Stimulated activated naive CD4-positive, alpha-beta T cell (primary cell): ENCODE measurements at regions not wholly inside any gene's neighbourhood (a gene's known extent, or its start where the extent isn't known, plus 50 kb on each side); places are given as distances from the start of the nearest gene placed in this dataset.

Experiments used
- DNase-seq, 6 experiments: peaks; one replicate each; lab custom pipeline; 2025; lab: John Stamatoyannopoulos, UW

DNA sequence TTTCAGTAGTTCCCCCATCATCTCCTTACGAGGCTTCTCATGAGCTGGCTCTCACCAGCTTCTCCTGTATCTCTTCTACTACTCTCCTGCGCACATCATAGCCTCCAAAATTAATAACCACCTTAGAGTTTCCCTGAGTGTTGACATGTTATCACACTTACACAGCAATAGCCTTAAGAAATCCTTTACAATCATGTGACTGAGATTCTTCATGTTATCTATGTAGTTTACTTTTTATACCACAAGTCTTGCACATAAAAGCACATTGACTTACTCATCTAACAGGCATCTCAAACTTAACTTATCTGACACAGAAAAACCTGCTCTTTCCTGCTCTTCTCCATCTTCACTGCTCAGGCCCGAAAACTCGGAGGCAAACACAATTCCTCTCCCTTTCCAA, 103.7 kb upstream of the TAB2 start:
- no peak for DNase-seq

DNA sequence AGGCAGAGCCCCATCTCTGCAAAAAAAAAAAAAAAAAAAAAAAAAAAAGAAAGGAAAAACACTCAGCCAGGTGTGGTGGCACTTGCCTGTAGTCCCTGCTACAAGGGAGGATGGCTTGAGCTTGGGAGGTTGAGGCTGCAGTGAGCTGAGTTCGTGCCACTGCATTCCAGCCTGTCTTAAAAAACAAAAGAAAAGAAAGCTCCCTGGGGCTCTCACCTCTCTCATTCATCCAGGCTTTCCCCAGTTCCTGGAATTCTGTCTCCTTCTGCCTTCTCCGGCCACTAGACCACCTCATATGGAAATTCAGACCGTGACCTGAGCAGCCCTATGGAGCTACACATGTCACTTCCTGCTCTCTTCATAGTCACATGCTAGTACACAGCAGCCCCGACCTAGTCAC, 101.1 kb upstream of the TAB2 start:
- no peak for DNase-seq

DNA sequence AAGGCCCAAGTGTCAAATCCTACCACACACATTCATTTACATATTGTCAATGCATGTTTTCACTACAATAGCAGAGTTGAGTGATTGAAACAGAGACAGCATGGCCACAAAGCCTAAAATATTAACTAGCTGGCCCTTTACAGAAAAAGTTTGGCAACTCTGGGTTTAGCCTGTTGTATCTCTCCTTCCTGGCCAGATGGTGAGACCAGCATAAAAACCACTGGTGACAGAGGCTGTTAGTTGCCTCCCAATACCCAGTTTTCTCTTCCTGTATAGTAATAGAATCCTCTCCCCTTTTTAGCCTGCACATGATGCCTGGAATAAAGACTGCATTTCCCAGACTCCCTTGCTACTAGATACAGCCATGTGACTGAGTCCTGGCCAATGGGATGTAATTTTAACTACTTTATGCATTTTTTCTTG, 100.0 kb upstream of the TAB2 start:
- DNase-seq: no peak

DNA sequence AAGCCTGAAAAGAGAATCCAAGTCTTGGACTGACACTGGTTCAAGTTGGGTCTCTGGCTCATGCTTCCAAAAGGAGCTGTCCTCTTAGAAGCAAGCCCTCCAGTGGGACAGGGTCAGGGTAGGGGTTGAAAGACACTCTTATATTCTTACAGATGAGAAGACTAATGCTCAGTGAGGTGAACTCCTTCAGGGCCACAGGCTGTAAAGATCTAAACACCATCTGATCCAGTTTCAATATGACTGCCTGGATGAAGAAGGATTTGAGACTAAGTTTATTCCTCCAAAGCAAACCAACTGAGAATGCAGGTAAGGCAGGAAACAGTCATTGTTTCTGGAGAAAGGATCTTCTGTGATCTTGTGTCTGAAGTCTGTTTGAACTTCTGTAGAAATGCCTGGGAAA, 99.0 kb upstream of the TAB2 start:
- no peak for DNase-seq

DNA sequence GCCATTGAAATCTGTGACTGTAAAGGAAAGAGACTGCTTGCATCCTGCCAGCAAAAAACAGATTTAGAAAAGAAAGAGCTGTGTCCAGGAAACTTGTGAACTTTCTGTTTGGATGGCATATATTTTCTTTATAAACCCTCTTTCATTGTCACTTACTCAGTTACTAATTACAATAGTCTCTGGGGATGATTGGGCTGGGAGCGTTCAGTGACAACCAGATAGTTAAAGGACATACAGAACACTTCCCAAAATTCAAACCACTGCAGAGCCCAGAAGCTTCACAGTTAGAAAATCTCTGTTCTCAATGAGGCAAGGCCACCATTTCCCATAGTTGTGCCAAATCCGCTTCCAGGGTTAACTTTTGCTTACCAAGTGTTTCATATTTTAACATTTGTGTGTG, 98.6 kb upstream of the TAB2 start:
- DNase-seq: no peak

DNA sequence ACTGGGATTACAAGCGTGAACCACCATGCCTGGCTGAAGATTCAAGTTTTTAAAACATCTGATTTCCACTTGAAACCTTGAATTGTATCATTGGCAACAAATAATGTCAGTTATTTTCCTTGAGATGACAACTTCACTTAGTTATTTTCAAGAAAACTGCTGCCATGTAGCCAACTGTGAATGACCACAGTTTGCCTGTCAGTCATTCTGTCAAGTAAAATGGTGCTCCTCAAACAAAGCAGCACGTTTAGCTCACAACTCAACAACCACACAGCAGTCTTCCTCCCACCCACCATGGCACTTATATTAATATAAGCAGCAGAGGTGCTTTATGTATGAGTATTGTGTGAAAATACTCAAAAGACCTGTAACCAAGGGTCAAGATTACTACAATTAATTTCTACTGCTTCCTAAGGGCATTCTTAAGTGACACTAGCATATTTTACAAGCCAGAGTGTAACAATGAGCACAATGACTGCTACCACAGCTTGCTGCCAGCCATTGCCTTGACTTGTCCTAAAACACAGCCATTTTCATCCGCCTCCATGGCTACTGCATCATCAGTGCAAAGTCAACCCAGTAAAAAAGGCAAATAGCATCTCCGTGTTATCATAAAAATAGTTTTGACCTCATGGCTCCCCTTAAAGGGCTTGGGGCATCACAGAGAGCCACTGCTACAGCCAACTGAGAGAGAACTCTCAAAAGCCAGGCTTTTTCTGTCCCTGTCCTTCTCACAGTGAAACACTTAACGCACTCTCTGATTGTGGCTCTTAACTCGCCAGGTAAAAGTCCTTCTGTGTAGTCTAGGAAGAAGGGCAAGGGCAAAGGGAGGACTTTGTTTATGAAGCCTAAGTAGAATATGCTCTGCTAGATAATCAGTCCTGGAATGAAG, 96.4 kb upstream of the TAB2 start:
- no peak for DNase-seq

DNA sequence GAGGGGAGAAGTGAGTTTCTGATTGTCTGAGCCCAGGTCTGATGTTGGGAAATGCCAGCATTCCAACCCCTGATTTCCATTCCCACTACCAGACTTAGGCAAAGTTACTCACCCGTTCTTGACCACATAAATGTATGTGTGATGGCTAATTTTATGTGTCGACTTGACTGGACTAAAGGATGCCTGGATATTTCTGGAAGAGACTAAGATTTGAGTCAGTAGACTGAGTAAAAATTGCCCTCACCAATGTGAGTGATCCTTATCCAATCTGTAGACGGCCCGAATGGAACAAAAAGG, 95.8 kb upstream of the TAB2 start:
- no peak for DNase-seq

DNA sequence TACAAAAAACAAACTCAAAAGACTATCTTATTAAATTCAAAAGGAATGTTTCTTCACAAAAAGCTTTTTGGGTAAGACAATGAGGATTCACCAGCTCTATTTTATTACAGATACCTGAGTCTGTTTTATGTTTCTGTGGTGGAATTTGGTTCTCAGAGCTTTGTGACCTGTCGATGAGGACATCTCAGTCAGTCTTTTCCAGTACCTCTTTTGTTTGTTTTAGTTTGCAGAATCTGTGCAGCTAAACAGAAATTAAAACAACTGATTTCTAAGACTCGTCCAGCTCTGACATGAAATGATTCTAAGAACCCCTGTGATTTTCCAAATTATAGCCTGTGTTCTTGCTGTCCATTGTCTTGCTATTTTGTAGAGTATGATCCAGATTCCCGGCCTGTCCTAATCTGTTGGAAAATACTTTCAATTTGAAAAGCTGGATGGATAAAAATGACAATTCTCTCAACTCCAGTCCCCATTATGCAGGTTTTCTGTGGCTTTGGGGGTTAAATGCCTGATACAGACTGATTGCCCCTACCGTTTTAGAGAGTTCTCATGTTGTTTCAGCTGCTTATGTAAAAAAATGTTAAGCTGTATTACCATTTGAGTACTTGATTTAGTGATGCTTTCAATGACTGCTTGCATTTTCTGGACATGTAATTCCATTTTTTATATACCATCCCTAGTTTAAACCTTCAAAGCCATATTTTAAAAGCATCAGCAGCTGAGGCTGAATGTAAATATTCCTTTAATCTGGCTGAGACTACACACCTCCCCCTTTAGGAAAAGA, 94.2 kb upstream of the TAB2 start:
- DNase-seq: no peak

DNA sequence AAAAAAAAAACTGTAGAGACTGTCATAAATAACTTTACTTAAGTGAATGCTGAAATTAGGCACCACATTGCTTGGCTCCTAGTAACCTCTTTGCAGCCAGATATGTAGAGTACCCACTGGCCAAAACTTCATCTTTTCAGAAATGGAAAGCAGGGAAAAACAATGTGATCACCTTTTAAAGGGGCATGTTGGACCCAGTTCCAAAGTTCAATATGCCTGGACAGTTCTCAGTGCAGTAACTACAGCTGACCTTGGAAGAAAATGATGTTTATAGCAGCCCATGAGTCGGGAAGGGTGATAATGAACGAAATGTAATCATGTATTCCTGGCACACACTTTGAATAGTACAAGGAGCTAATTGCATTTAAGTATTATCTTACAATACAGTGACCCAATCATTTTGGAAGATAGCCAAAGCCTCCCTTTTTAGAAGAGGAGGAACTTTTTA, 93.6 kb upstream of the TAB2 start:
- DNase-seq: no peak

DNA sequence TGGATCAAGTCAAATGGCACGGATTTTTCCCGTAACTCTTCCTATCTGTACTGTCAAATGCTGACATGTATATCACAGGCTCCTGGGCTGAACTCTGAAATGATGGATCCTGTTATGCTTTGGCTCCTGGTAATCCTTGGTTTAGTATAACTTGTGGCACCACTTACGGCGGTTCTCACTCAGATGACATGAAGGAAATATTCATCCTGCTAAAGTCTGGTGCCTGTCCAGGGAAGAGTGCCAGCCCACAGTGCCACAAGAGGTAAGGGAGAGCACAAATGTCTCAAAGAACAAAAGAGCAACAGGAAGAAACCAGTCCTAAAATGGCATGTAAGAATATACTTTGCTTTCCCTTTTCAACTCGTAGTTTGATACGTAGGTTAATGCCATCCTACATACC, 93.1 kb upstream of the TAB2 start:
- DNase-seq: no peak

DNA sequence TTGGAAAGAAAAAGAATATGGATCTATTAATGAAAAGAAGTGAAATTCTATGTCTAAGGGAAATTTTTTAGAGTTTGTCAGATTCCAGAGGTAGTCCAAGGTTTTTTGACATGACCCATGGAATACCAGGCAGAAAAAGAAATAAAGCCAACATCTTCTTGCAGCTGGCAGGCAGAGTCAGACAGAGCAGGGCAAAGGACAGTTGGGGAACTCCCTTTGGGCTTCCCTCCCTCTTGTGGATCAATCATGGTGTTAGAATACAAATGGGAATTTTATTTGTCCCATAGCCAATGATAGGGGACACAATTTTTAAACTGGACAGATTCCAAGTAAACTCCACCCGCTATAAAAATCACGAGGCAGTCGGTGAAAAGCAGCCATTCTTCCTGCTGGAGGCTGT, 92.1 kb upstream of the TAB2 start:
- no peak for DNase-seq

DNA sequence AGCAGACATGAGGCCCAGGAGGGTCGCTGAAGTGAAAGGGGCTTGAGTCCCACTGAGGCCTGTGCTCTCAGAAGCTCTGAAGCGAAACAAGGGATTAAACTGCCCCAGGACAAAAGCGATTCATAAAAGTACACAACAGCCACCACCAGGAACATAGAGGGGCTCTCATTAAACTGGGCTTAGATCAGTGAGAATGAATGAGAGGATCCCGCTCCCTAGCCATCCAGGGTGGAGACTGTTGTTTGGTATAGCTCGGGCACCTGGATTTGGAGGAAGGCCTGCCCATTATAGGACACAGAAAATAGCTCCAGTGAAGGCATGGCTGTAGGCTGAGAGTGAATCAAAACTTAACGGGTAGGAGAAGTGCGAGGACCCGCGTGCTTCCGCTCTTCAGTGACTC, 91.6 kb upstream of the TAB2 start:
- DNase-seq: no peak

DNA sequence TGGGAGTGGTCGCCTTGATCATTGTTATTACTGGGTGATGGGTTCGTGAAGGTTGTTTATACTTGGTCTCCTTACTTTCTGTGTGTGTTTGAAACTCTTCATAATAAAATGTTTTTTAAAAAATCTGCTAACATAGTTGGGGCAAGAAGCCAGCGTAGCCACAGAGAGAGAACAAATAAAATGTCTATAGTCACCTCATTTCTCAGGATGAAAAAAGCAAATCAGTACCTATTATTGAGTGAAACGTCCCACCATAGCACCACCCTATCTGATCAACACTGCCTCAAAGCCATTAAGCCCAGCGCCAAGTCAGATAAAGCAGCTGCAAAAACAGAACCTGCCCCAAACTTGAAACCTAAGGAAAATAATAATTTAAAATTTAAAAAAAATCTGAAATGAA, 89.7 kb upstream of the TAB2 start:
- DNase-seq: no peak

DNA sequence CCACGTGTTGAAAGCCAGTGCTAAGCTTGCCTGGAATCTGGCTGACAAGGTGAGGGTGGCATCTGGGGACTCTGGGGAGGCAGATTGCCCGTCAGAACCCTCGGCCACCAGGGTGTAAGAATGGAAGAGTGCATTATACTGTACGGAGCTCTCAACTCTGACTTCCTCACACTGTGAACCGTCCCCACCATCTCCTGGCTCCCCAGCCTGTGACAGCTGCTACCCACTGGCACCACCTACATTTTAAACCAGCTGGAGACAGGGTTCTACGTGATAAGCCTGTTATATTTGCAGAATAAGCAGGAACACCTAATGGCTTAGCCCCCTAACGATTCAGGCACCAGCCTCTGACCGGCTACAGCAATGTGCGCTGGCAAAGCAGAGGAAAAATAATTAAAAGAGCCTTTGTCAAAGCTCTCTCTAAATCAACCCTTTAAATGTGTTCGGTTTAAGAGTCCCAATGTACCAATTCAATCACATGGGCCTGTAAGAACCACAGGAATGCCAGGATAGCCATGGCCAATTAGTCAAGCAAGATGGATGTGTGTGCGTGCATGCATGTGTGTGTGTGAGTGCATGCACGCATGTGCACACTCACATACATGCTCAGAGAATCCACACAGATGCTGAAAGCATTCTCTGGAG, 89.1 kb upstream of the TAB2 start:
- DNase-seq: no peak

DNA sequence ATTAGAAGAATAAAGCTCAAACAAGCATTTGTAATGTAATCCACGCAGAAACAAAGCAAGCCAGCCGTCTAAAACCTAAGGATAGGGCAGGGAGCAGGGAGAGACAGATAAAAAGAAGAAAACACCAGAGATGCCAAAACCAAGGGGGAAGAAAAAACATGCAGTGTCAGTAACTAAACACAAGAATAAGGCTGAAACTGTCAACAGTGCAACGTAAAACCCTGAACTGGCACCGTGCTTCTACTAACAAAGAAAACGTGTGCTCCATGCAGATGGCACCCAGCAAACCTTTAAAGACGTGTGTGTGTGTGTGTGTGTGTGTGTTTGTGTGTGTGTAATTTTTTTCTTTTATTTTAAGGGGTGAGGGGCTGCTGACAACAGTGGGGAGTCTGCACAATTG, 88.4 kb upstream of the TAB2 start:
- no peak for DNase-seq

DNA sequence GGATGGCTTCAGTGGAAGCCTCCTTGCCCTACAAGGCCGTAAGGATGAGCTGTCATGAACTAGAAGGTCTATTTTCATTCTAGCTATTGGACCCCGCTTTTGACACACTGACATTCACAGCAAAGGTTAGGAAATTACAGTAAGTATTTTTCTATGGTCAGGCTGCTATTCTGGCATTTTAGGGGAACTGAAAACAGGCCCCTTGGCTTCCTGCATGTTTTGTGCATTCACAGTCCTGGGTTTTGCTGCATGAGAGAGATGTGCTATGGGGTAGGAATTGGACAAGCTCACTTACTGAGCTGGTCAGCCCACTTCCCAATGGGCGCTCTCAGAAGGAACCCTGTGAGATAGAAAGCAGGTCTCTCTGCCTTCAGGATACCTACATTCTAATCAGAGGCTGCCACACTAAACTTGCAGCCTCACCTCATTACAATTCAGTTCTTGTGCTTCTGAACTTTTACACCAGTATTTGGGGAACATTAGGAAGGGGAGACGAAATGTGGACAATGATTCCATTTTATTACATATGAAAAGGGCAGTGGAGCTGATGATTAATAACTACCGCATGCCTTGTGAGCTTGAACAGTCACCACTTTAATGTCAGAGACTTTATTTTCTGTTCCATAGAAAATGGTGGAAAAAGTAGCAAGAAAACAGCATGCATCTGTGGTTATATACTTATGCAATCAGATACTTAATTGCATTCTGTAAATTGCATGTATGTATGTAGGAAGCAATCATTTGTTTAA, 86.6 kb upstream of the TAB2 start:
- no peak for DNase-seq

DNA sequence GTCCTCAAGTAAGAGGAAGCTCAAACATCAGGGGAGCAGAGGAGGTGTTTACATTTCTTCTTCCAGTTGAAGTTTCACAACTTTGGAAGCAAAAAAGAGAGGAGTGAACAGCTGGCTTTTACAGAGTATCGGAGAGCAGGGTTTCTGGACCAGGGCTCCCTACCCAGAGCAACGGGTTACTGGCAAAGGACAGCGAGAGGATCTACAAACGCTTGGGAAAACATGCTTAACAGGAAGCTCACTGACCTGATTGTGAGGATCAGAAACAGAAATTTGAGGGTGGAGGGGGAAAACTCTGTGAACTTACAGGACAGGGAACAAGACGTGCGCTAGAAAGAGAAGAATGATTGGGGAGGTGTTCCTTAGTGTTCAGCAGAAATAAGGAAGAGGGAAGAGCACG, 85.7 kb upstream of the TAB2 start:
- DNase-seq: no peak

DNA sequence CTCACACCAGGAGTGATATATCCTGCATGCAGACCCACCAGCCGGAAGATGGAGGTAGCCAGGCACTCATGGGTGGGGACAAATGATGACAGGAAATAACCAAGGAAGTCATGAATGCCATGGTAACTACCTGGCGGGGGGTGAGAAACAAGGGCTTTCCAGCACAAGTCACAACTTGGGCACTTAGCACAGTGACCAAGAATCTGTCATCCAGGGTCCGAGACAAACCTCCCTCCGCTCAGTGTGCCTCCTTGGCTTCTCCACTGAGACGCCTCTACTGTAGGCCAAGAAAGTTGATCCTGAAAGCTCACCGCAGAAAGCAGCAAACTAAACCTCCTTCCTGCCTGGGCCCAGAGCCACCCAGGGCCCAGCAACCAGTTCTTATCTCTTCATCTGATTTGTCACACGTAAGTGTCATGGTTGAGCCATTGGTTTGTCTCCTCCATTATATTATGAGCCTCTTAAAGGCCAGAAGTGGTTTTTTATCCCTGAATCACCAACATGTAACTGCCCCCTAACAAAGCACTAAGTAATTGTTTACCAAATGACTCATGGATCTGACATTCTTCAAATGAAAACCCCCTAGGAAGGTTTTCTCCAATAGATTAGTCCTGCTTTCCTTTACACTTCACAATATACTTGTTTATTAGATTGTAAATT, 84.3 kb upstream of the TAB2 start:
- peak in 5 of 6 experiments; percentile 13 to 69 (median 53) for DNase-seq

DNA sequence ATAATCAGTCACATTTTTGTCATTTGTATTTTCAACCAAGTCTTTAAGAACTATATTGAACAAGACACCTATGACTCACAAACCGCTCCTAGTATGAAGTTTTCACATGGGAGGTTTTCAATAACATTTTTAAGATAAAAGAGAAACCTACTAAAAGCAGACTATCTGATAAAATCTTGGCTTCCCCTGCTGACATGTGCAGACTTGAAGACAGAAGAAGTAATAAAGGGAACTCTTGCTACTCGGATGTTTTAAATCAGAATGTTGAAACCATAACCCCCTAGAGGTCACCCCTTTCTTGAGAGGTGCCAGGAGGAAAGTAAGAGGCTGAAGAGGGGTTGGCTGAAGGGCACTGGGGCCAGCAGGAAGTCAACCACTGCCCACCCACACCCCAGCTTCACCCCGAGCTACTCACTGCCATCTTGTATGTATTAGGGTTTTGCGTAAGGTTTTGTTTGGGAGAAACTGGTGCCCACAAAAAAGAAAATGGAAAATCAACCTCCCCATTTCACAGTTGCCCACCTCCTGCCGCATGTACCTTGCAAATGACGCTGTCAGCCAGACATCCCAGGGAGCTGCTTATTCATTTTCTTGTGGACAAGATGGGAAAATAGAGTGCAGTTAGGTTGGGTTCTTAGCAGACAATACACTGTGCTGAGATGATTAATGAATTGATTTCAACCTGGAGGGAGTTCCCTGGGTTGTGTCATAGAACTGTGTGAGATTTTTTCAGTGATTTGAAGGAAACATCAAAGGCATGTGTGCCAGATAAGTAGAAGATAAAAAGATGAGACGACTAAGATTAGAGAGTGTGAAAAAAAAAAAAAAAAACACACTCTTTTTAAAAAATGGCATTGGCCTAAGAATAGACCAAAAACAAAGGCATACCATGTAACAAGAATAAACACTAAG, 83.2 kb upstream of the TAB2 start:
- peak in 4 of 6 experiments; percentile 36 to 56 (median 45) for DNase-seq

DNA sequence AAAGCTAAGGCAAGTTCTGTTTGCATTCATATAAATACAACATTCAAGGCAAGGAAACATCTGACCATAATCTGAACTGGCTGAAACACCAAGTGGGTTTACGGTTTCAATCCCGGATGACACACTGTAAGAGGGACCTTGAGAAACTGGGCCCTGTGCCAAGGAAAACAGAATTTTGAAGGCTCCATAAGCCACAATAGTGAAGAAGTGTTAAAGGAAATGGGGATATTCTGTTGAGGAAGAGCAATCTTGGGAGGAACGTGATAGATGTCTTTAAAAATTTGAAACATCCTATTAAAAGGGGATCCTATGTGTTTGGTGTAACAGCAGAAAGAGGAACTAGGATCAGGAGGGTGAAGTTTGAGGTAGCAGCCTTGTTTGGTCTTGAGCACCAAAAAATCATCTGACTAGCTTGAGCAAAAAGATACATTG, 82.4 kb upstream of the TAB2 start:
- no peak for DNase-seq

DNA sequence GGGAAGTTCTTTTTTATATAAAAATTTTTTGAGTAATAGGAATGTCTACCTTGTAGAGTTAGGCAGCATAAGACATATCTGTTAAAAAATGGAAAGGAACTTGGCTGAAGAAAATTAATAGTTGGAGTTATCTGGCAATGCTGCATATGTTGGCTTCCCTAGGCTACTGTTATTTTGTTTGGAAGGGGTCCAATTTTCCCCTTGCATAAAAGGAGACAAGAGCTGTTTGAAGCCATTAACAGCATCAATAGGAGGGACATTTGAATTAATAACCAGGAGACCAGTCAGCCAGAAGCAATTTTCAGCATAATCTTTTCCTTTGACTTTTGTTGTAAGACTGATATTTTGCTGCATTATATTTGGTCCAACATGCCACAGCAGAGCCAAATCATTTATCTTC, 80.9 kb upstream of the TAB2 start:
- DNase-seq: no peak
